GM10248 (cell line): ENCODE measurements at regions not wholly inside any gene's neighbourhood (a gene's known extent, or its start where the extent isn't known, plus 50 kb on each side); places are given as distances from the start of the nearest gene placed in this dataset.

Source experiments
- CTCF ChIA-PET: fragments of 300-600 bp; sonication (Branson Sonifier 250); formaldehyde crosslinking; extraction: SDS; loops from one replicate; lab custom pipeline; 2021; ENCODE audit warnings: antibody characterized with exemption; lab: Yijun Ruan, JAX
- POLR2A ChIA-PET: fragments of 350-650 bp; sonication (Branson Sonifier 250); formaldehyde crosslinking; extraction: SDS; loops from one replicate; lab custom pipeline; 2020; ENCODE audit warnings: antibody characterized with exemption; lab: Yijun Ruan, JAX
- DNase-seq: peaks from one replicate; pipeline ENCODE4 v3.0.0; 2012; ENCODE audit errors: extremely low spot score
- TF ChIP-seq, protein P1 (sequence below): IDR thresholded peaks from 2 replicates; pipeline ENCODE4 v1.5.1; 2012; ENCODE audit warnings: mild to moderate bottlenecking, low read depth; ENCODE audit errors: extremely low read depth, missing control alignments, control extremely low read depth

DNA sequence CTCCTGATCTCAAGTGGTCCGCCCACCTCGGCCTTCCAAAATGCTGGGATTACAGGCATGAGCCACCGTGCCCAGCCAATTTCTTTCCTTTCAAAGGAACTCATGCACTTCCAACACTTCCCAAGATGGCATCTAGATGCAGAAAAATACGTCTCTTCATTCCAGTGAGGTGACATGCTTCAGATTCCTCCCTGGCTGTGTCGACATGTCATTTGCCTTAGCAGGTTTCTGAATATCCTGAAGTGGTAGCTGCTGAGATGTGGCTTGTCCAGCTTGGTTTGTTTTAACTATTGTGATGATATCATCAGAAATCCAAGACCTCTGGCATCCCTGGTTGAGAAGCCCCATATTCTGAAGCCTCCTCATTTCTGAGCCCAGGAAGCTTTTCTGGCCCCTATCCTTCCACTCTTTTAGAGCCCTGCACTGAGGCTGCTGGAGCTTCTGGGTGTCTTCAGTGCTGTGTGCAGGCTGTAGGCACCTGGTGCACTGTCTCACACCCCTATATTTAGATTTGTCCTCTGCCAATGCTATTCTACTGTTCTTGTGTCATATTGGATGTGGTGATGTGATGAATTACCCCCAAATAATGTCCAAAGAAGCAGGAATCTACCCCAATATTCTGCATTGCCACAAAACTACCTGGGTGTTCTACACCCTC, 73.3 kb upstream of the E2F3 start:
- ChIA-PET POLR2A (no interaction called here), CTCF (interaction anchor here (0.9 kb wide), 1 partner anchor 9 kb away, joined by 4 read pairs; no protein-coding TSS in a partner anchor)
- DNase-seq, result no peak
- TF ChIP-seq, protein P1, sequence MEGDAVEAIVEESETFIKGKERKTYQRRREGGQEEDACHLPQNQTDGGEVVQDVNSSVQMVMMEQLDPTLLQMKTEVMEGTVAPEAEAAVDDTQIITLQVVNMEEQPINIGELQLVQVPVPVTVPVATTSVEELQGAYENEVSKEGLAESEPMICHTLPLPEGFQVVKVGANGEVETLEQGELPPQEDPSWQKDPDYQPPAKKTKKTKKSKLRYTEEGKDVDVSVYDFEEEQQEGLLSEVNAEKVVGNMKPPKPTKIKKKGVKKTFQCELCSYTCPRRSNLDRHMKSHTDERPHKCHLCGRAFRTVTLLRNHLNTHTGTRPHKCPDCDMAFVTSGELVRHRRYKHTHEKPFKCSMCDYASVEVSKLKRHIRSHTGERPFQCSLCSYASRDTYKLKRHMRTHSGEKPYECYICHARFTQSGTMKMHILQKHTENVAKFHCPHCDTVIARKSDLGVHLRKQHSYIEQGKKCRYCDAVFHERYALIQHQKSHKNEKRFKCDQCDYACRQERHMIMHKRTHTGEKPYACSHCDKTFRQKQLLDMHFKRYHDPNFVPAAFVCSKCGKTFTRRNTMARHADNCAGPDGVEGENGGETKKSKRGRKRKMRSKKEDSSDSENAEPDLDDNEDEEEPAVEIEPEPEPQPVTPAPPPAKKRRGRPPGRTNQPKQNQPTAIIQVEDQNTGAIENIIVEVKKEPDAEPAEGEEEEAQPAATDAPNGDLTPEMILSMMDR, result no peak

GRCh38 chr6:20328924-20329300, 72.8 kb upstream of the E2F3 start:
- ChIA-PET CTCF (interaction anchor here (0.9 kb wide), 1 partner anchor 10 kb away, joined by 4 read pairs; no protein-coding TSS in a partner anchor), POLR2A (no interaction called here)
- TF ChIP-seq, protein P1, result no peak
- no peak for DNase-seq

- ChIA-PET CTCF (no interaction called here), POLR2A (no interaction called here)
- DNase-seq, result no peak
- TF ChIP-seq, protein P1, result no peak
Observed at GRCh38 chr6:20331042-20331441, 70.6 kb upstream of the E2F3 start.

GRCh38 chr6:20331625-20332024, 70.1 kb upstream of the E2F3 start:
- ChIA-PET CTCF (no interaction called here), POLR2A (no interaction called here)
- DNase-seq, result no peak

GRCh38 chr6:20332441-20333006, 69.2 kb upstream of the E2F3 start:
- no peak for DNase-seq
- CTCF ChIA-PET, result interaction anchor here (0.9 kb wide), 1 partner anchor 38 kb away, joined by 3 read pairs; no protein-coding TSS in a partner anchor
- TF ChIP-seq, protein P1, result no peak
- POLR2A ChIA-PET, result no interaction called here

More at GRCh38 chr6:20331625-20332024, 70.1 kb upstream of the E2F3 start:
- TF ChIP-seq, protein P1, result no peak

DNA sequence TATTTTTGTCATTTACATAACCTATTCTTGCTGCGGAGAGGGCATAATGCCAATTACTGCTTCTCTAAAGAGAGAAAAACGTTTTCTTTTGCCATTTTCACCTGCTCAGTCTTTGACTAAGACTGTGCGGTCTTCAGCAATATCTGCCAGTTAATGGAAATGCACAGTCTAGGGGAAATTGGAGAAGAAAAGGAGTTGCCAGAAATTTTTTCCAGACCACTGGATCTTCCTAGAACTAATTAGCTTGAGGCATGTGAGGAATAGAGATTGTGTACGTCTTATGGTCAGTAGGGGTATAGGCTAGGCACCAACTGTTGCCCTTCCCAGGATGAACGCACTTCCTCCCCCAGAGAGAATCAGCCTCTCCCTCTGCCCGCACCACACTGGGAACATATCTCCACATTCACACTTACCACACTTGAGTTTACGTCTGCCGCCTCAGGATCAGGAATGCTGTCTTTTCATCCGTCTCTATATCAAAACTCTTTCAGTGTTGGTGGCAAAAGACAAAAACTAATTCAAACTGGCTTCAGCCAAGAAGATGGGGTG, 67.9 kb upstream of the E2F3 start:
- no peak for DNase-seq
- POLR2A ChIA-PET, result no interaction called here

More for the DNA sequence above, 67.9 kb upstream of the E2F3 start:
- TF ChIP-seq, protein P1, result no peak
- CTCF ChIA-PET, result interaction anchor here (1.4 to 3.4 kb wide), 2 partner anchors 13 to 16 kb away, joined by 3 to 10 read pairs; no protein-coding TSS in a partner anchor
